A549 (cell line): ENCODE measurements at regions not wholly inside any gene's neighbourhood (a gene's known extent, or its start where the extent isn't known, plus 50 kb on each side); places are given as distances from the start of the nearest gene placed in this dataset.

ENCODE experiments used
- CBX8 ChIP-seq: fragments of 200-600 bp; sonication (generic); IDR thresholded peaks from 2 replicates; pipeline ENCODE4 v1.6.1; 2016
- POLR2A ChIP-seq: IDR thresholded peaks from 2 replicates; pipeline ENCODE4 v1.6.1; 2012; ENCODE audit warnings: mild to moderate bottlenecking, low read length
- SREBF2 ChIP-seq: fragments of 450-650 bp; IDR thresholded peaks from 2 replicates; pipeline ENCODE4 v1.6.1; 2014; ENCODE audit warnings: mild to moderate bottlenecking, moderate library complexity
- TF ChIP-seq, protein P1 (sequence below): fragments of >200 bp; sonication (Bioruptor Twin); formaldehyde crosslinking; IDR thresholded peaks from 3 replicates; pipeline ENCODE4 v1.5.1; 2016

DNA sequence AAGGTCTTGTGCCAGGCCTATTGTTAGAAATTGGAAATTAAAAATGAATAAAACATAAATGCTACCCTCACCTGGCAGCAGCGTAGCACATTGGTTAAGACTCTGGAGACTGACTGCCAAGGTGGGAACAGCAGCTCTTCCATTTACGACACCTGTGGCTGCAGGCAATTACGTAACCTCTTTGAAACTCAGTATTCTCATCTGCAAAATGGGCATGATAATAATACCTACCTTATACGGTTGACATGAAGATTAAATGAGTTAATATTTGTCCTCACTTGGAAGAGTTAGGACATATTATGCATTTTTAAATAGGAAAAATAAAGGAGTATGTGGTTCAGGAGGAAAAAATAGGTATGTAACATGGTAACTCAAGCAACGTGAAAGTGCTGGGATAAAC is 279.3 kb upstream of the NCKAP5 start:
- TF ChIP-seq, protein P1, sequence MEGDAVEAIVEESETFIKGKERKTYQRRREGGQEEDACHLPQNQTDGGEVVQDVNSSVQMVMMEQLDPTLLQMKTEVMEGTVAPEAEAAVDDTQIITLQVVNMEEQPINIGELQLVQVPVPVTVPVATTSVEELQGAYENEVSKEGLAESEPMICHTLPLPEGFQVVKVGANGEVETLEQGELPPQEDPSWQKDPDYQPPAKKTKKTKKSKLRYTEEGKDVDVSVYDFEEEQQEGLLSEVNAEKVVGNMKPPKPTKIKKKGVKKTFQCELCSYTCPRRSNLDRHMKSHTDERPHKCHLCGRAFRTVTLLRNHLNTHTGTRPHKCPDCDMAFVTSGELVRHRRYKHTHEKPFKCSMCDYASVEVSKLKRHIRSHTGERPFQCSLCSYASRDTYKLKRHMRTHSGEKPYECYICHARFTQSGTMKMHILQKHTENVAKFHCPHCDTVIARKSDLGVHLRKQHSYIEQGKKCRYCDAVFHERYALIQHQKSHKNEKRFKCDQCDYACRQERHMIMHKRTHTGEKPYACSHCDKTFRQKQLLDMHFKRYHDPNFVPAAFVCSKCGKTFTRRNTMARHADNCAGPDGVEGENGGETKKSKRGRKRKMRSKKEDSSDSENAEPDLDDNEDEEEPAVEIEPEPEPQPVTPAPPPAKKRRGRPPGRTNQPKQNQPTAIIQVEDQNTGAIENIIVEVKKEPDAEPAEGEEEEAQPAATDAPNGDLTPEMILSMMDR: no peak
- no peak for TF ChIP-seq SREBF2
- TF ChIP-seq CBX8: no peak
- no peak for TF ChIP-seq POLR2A
